GM18873 (cell line): ENCODE measurements at regions not wholly inside any gene's neighbourhood (a gene's known extent, or its start where the extent isn't known, plus 50 kb on each side); places are given as distances from the start of the nearest gene placed in this dataset.
"Not testable (repeated sequence)": the region's sequence is repeated elsewhere in the genome, so short reads cannot be mapped to it uniquely, and the experiment has no call there.

Experiments used
- ATAC-seq: cut with Tn5 transposase; IDR thresholded peaks from one replicate; pipeline ENCODE4 v1.9.1; 2021; ENCODE audit warnings: mild to moderate bottlenecking, moderate library complexity, moderate number of reproducible peaks; ENCODE audit not compliant: unreplicated experiment, low FRiP score

DNA sequence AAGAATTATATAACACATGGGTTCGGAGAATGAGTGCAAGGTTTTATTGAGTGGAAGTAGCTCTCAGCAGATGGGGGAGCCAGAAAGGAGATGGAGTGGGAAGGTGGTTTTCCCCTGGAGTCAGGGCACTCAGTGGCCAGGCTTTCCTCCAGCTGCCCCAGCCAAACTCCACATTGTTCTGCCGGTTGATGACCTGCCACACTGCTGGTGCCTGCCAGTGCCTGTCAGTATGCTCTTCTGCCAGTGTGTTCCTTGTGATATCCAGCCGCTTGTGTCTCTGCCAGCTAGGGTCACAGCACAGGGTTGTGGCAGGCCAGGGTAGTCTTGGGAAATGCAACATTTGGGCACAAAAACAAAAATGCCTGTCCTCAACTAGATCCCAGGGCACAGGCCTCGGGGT lies 604.8 kb upstream of the TECRL start:
- ATAC-seq, result no peak

DNA sequence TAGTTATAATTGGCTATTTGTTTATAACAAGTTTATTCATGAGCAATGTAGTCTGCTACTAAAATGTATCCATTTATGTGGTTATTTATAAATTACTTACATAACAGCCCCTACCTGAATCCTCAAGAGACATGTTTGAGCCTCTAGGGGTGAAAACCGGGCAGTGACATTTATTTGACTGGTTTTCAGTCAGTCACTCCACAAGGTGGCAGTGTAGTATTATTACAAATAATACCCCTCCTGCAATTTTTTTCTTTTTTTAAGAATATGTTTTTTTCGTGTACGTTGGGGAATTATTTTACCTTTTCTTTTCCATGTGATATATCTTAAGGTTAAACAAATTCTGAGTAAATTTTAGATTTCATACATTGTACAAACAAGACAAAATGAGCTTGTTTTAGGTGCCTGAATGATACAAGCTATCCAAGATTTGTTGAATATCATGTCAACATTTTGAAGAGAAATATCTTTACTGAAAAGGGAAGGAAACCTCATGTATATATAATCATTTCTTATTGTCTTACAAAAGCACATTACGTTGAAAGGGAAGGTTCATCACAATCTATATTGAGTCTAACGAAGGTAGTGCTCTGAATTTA lies 598.7 kb upstream of the TECRL start:
- no peak for ATAC-seq

- ATAC-seq, result no peak
These were observed 565.9 kb upstream of the TECRL start for GRCh38 chr4:64975177-64975576.

GRCh38 chr4:64969081-64969480 lies 559.8 kb upstream of the TECRL start:
- ATAC-seq, result no peak

- ATAC-seq, result no peak
These were observed 558.0 kb upstream of the TECRL start for GRCh38 chr4:64967286-64967685.

DNA sequence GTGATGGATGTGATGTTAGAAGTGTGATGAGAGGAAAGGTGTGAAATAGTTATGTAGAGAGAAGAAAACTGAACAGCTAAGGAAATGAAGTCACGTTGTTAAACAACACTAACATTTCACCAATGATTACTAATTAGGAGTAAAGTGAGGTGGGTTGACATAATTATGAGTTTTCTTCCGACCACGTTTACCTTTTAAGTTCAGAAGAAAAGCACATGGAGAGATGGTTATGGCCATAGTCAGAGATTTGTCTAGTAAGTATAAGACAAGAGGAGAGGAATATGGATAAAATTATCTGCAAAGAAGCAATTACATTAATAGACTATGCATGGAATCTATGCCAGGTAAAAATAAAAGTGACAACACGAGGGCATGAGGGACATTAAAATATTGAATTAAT lies 551.3 kb upstream of the TECRL start:
- ATAC-seq, result no peak

DNA sequence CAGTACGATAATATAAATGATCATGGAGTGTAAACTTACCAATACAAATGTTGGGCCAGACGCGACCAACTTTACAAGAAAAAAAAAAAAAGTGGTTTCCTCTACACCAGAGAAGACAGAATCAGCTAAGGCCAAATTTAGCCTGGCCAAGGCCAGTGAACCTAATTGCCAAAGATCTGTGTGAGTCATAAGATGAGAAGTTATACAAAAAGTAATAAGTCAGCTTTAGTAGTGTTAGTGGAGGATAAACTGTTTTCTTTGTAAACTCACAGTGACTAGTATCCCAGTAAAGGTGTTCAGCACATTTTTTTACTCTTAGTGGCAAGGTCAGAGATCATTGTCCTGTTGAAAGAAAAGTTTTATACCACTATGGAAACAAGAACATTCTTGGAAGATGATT lies 531.4 kb upstream of the TECRL start:
- ATAC-seq, result no peak

DNA sequence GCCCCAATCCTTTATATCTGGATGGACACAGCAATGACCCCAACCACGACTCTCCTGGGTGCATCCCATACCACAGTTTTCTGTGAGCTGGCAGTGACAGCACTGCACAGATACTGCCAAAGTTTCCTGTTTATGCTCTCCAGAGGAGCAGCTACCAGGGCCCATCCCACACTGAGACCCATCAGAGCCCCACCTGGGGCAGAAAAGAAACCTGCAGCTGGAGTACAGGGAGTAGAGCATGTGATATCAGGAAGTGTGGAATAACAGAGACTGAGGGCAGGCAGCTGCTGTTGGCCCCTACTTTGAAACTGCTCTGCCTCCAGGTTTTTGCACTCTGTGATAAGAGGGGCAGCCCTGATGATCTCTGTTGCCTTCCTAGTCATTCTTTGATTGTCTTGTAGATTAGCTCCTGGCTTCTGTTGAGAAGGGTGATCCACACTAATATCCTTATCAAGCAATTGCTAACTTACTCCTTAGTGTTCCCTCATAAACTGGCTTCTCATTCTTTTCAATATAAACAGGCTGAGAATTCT lies 526.3 kb upstream of the TECRL start:
- no peak for ATAC-seq

DNA sequence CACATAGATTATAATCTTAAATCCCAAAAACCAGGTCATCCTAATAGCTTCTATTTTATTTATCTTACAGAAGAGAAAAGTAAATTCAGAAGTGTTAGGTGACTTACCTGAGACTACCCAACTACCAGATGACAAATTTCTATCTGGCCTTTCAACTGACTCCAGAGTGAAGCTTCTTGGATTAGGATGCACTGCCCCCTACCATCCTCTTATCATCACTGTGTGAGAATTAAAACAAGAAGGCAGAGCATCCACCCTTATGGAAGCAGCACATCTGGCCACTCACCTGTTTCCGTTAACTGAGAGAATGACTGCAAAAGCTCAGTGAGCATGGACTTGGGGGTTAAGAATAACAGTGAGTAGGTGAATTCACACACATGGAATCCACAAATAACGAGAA lies 502.6 kb upstream of the TECRL start:
- ATAC-seq, result no peak

- no peak for ATAC-seq
These were observed 494.7 kb upstream of the TECRL start for GRCh38 chr4:64903986-64904385.

GRCh38 chr4:64899563-64899962 lies 490.3 kb upstream of the TECRL start:
- no peak for ATAC-seq

GRCh38 chr4:64899030-64899429 lies 489.8 kb upstream of the TECRL start:
- ATAC-seq, result not testable (repeated sequence)

DNA sequence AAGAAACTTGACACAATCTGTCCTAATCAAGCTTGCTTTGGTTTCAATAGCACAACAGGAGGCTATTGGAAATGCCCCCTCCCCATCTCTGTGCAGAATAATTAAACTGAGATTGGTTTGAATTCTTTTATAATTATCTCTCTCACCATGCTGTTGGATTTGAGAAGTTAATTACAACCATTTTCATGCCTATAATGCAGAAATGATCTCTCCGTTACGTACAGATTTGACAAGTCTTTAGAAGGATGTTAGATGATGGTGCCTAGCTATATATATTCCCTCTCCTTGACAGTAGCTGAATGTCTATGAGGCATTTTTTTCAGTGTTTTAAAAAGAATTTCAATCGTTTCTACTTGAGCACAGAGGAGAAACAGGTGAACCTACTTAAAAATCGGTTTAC lies 488.4 kb upstream of the TECRL start:
- no peak for ATAC-seq

- no peak for ATAC-seq
These were observed 485.8 kb upstream of the TECRL start for GRCh38 chr4:64895031-64895430.

DNA sequence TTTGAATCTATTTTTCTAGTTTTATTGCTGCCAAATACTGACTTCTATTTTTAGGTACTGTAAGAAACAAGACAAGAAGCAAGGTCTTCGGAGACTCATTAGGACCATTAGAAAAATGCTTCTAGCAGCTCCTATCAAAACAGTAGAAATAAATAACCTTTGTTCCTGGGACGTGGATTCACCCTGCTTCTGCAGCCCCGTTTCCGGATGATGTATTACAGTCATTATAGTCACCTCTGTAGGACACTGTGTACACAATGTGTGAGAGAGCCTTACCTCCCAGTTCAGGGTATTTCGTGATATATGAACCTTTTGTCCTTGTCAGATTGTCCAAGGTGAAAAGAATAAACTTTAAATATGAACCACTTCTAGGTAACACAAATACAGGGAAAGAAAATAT lies 484.0 kb upstream of the TECRL start:
- ATAC-seq, result no peak

DNA sequence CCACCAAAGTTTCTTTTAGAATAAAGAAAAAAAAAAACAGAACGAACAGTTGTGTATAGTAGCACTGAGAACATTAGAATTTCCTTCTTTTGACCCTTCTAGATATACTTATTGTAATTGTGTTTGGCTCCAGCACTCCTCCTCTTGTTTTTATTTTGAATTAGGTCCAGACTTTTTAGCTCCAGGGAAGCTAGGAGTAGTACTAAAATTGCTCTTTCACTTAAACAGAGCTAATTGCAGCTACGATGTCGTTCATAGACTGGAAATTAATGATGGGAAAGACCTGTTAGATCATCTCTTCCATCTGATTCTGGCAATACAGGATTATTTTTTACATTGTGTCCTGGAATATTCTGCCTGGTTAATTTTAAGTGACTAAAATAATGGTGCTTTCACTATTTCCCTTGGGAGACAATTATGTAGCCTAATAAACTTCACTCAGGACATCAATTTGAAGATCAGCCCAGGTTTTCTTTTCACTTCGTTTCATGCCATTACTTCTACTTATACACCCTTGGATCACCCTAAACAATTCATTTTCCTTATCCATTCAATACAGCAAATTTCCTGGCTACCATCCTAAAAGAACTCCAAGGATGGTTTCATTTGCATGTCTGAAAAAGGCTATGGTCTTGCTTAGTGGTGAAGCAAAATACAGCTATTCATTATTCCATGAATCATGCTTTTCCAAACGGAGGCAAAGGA lies 480.8 kb upstream of the TECRL start:
- no peak for ATAC-seq

DNA sequence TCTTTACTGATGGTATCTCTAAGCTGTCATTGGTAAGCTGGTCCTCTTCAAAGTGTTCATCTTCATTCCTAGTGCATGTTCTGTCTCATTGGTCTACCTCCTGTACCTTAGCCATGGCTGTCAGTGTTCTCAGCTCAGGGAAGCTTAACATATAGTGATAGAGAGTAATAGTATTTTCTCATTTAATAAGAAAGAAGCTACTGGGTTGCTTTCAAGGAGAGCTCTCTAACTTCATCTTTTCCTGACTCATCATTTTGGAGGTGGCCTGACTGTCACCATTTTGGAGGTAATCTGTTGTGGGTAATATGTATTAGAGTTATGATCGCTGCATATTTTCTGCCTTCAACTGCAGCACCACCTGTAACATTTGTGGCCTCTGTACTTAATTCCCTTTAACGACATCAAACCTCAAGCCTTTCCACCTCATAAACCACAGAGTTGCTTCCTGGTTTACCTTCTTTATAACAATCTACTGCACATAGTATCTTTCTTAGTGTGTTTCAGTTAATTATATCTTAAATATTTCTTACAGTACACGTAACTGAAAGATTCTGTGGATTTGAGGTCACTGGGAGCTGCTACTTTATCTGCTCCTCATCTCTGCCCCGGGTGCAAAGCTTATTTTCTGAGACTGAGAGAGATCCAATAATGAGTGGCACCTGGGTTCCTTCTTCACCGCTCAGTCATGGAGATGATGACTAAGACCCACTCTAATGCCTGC lies 474.0 kb upstream of the TECRL start:
- ATAC-seq, result no peak

DNA sequence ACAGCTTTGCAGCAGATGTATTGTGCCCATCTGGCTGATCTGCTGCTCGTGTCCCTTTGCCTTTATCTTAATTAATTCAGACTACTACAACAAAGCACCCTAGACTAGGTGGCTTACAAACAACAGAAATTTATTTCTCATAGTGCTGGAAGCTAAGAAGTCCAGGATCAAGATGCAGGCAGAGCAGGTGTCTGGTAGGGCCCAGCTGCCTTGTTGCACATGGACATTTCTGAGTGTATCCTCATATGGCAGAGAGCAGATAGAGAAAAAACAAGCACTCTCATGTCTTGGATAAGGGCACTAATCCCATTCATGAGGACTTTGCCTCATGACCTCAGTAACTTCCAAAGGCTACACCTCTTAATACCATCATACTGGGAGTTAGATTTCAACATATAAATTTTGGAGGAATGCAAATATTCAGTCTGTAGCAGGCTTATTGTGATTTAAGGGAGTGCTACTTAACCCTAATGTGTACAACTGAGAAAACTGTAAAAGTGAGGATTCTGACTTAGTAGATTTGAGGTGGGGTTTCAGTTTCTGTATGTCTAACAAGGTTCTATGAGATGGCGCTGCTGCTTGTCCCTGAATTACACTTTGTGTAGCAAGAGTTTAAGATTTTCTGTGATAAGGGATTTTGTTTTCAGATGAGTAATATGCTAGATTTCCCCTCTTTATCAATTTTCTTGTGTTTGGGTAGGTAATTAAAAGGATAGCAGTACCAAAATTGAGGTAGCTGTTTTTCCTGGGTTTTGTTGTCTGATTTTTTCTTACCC lies 473.2 kb upstream of the TECRL start:
- ATAC-seq, result no peak

DNA sequence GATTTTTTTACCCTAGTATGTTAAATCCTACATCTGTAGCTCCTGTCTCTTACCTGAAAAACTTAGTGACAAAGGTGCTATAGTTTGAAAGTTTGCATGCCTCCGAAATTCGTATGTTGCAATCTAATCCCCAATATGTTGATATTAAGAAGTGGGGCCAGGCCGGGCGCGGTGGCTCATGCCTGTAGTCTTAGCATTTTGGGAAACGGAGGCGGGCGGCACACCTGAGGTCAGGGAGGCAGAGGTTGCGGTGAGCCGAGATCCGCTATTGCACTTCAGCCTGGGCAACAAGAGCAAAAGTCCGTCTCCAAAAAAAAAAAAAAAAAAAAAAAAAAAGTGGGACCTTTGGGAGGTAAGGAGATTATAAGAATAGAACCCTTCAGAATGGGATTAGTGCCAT lies 471.3 kb upstream of the TECRL start:
- no peak for ATAC-seq

DNA sequence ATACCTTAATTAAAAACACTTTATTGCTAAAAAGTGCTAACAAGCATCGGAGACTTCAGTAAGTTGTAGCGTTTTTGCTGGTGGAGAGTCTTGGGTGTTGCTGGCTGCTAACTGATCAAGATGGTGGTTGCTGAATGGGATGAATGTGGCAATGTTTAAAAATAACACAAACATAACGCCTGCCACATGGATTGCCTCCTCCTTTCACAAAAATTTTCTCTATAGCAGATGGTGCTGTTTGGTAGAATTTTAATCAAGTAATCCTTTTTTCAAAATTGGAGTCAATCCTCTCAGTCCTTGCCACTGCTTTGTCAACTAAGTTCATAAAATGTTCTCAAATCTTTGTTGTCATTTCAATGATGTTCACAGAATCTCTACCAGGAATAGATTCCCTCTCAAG lies 466.8 kb upstream of the TECRL start:
- ATAC-seq, result no peak

- no peak for ATAC-seq
These were observed 461.3 kb upstream of the TECRL start for GRCh38 chr4:64870558-64870957.
